DMS53 treated with DMSO at 0.1 percent for 48 hours (cell line): ENCODE measurements at regions not wholly inside any gene's neighbourhood (a gene's known extent, or its start where the extent isn't known, plus 50 kb on each side); places are given as distances from the start of the nearest gene placed in this dataset.
"Not testable (repeated sequence)": the region's sequence is repeated elsewhere in the genome, so short reads cannot be mapped to it uniquely, and the experiment has no call there.

Experiments
- DNase-seq: peaks from one replicate; lab custom pipeline; 2025; ENCODE audit not compliant: unreplicated experiment; lab: John Stamatoyannopoulos, UW

DNA sequence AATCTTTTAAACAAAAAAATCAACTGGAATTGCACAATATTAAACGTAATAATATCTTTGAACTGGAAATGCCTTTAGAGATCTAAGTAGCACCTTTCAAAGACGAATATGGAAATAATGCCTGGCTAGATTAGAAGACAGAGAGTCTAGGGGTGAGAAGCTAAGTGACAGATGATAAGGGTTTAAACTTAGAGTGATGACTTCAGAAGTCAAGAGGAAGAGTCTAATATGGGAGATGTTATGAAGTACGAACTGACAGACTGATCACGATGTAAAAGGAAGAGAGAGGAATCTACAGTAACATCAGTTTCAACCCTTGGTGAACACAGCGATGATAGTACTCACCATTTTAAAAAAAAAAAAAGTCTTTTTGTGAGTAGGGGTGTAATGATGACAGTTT, 57.9 kb downstream of the HINT1 start:
- DNase-seq = no peak

DNA sequence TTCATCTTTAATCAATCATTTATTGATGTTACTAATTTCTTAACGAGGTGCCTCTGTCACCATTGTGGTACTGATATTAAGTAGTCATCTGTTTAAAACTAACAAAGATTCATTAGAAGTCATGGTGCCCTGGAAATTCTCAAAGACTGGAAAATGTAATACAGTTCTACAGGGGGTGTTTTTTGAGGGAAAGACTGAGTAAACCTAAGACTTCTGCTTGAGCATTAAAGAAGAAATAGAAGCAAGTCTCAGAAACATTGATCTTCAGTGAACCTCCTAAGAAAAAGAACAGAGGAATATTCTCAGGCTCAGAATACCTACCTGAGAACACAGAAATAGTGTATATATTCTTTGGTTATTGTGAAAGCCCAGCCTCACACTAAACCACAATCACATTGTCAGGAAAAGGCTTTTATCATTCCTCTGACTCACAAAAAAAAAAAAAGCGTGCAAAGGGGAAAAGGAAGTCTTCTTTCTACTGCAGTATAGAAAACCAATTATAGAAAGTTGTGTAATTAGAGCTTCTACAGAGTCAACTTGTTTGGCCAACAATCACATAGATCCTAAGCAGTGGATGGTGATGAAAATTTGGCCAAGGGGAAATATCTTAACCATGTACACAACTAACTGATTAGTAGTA, 60.8 kb downstream of the HINT1 start:
- DNase-seq = no peak

DNA sequence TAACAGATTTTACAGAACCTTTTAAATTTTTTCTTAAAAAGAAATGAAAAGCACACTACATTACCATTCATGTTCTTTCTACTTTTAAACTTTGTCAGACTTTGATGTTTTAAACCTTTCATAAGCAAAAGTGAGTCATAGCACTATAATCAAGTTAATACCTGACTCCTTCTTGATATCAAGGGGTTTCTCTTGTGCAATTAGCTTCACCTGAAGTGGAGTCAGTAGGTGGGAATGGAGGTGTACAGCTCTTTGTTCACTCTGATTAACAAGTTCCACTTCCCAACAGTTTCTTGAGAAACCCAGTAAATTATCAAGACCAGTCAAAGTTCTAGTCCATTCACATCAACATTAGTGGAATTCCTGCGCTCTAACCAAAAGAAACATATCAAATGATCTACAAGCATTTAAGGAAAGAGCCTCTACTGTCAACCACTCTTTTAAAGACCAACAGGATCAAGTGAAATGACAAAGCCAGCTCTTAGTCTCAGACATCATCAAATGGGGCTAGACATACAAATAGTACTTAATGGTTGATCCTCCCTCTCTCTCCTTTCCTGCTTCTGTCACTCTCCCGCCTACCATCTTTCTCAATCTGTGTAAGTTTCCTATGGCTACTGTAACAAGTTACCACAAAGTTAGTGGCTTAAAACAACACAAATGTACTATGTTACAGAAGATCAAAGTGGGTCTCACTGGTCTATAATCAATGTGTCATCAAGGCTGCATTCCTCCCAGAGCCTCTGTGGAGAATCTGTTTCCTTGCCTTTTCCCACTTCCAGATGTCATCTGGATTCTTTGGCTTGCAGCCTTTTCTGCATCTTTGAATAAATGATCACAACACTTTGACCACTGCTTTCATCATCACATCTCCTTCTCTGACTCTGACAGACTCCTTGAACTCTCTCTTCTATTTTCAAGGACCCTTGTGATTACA, 68.0 kb downstream of the HINT1 start:
- DNase-seq = no peak

DNA sequence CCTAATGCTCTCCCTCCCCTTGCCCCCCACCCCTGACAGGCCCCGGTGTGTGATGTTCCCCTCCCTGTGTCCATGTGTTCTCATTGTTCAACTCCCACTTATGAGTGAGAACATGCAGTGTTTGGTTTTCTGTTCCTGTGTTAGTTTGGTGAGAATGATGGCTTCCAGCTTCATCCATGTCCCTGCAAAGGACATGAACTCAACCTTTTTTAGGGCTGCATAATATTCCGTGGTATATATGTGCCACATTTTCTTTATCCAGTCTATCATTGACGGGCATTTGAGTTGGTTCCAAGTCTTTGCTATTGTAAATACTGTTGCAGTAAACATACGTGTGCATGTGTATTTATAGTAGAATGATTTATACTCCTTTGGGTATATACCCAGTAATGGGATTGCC, 69.5 kb downstream of the HINT1 start:
- not testable (repeated sequence) for DNase-seq

DNA sequence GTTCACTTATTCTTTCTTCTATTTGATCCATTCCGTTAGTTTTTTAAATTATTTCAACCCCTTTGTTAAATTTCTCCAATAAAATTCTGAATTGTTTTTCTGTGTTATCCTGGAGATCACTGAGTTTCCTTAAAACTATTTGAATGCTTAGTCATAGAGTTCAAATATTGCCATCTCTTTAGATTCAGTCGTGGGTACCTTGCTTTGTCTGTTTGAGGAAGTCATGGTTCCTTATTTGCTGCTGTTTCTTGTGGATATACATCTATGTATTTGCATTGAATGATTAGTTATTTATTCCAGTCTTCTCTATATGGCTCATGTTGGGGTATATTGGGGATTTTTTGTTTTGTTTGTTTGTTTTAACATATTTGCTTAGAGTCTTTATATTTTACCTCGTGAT, 80.6 kb downstream of the HINT1 start:
- no peak for DNase-seq

DNA sequence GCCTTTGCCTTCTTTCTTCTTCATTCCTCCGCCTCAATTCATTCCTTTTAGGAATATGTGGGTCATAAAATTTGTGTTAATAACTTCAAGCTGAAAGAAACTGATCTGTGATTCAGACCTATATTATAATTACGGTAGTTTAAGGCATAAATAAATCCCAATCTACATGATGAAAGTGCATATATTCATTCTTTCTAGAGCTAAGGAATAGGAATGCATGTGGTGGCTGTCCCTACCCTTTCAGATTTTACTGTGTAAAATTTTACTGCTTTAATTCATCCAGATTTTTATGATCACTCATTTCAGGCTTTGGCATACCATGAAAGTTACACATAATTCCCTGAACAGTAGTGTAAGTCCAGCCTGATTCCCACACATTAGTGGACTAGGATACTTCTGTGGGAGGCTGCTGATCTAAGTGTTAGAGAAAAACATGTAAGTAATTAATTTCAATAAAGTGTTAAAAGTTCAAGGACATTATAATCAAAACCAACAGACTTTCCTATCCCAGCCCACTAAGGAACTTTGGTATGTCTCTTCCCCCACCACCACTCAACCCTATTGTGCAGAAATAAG, 83.1 kb downstream of the HINT1 start:
- no peak for DNase-seq

DNA sequence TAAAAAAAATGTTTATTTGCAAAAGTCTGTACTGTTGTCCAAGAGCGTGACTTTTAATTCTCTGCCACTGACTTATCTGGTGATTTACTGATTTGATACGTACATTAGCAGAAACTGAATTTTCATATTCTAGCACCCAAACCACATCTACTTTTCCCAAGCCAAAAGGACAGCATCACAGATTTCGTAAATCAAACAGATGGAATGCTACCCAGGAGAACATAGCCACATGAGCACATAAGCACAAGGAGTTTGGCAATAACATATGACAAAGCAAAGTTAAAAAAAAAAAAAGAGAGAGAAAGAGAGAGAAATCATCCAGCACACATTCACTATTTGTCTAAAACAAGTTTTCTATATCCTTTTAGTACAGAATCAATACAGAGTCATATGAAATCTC, 83.7 kb downstream of the HINT1 start:
- no peak for DNase-seq

DNA sequence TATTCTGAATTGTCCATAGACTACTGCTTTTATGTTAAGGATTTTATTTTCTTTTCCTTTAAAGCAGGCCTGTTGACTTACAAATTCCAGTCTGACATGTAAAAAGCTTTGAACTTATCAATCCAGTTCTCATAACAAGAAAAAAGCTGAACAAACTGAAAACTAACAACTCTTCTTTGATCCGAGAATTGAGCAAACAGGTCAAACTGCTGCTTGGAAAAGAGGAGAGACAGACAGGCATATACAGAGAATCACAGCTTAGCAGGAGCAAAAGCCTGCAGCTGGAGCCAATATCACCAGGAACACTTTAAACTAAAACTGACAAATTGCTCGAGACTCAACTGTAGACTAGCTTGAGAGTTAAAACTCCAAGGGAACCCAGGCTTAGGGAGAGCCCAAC, 85.8 kb downstream of the HINT1 start:
- DNase-seq = no peak

DNA sequence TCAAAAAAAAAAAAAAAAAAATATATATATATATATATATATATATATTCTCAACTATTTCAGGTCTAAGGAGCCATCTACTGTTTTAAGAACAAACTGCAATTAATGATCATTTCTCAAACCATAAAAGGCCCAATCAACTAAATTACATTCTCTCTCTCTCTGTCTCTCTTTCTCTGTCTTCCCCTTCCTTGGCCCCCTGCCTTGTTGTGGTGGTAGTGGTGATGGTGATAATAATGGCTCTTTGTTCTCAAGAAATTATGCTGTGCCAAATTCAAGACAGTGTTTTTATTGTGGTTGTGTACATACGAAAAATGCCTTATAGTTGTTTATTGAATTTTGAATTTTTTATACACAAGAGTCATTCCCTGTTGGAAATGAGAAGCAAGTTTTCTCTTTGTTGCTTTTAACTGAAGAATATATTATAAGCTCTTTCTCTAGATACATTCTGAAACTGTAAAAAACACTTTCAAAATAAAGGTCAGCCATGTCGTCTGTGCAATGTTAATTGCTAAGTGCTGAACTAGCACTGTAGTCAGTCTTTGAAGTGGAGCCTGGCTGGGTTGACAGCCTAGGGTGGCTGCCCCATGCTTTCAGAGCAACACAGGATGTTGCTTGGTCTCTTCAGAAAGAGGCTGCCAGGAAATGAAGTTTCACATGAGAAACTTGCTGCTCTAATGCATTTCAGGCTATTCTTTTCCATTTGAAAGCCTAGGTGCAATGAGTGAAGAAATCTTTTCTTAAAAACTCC, 96.0 kb downstream of the HINT1 start:
- DNase-seq = no peak

DNA sequence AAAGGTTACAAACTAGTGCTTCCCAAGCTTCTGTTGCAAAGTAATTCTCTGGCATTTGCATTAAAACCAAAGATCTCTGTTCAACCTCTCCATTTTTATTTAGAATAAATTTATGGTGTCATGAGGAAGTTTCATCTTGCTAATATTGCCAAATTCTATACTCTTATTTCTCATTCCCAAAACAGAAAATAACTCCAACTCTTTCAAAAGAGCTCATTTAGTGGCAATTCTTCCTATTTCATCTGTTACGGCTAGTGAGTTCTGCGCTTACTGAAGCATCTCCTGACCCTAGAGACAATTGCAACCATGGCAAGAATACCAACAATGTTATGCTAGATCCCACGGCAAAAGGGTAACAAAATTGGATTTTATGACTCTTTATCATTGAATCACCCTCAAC, 97.0 kb downstream of the HINT1 start:
- no peak for DNase-seq

DNA sequence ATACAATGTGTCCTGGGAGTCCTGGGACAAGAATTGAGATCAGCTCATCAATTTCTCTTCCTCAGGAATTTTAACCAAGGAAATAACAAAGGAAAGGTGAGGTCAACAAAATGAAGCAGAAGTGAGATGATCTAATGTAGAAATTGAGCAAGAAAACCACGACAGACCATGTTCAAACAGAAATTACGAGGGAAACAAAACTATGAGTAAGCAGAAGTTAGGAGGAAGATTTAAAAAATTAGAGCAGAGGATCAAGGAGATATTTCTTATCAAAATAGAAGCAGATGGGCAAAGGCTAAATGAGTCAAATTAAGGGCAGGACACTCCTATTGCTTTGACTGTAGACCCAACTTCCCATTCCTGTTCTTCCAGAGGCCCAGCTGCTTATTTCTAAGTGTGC, 97.4 kb downstream of the HINT1 start:
- DNase-seq = no peak

DNA sequence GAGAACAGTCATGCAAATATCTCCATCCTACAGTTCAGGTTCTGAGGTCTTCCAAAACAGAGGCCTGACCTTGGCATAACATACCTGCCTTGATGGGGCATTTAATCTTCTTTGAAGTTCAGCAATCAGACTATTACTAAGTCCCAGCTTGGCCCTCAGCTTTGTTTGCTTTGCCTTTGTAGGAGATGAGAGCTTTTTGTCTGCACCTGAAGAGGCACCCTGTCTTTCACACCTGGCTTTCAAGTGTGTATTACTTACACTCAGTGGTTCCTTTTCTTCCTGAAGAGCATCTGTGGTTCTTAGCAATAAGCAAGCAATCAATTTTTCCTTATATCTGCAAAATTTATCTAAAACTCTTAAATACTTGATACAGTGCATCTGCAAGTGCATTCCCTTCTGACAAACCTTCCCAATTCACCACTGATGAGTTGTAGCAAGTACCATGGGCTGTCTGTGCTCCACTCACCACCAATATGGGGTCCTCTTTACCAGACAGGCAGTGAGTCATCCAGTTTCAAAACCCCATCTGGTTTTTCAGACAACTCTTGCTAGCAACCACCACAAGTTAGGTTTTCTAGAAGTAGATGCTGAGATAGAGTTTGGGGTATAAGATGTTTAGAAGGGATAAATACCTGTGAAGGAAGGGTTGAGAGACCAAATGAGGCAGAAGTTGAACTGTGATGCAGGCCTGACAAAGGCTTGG, 100.2 kb downstream of the HINT1 start:
- peak; percentile 61 for DNase-seq

DNA sequence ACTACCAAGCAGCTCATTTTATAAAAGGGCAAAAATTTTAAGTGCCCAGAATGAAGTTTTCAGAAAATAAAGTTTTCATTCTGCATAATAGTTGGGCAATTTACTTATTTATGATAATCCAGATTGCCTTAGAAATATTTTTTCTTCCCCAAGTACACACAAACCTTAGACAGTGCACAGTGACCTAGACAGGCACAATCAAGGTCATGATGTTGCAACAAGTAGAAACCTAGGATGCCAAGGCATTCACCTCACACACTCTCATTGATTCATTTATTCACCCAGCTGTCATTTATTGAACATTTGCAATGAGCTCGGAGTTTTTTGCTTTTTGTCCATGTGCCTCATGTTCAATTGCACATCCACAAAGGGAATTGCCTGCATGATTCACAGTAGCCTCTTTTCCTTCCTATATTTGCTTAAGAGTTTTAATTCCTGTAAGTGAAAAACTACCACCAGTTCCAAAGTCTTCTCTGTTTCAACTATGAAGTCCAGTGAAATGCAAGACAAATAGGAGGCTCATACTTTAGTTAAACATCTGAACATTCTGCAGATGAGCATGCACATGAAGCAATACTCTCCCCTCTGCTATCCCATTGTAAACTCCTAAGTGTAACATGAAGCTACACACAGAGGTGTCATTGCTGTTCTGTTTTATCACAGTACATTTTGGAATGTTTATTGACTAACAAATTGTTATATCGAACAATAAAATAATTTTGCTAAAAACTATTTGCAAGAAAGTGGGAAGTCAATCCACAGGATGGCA, 122.9 kb downstream of the HINT1 start:
- no peak for DNase-seq

DNA sequence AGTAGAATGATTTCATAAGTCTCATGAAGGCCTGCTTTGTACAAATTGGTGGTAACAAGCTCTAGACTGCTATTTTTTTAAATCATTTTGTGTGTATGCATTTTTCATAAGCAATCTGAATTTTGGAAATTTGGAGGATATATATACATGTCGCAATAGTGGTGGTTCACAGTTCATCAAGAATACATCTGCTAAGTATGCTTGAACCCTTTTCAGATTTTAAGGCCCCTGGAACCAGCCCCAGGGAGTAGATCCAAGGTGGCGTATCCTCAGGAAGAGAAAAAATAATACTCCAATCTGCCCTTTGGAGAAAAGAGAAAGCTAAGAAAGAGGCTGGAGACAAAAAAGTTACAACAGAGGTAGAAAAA, 141.6 kb downstream of the HINT1 start:
- DNase-seq = no peak

DNA sequence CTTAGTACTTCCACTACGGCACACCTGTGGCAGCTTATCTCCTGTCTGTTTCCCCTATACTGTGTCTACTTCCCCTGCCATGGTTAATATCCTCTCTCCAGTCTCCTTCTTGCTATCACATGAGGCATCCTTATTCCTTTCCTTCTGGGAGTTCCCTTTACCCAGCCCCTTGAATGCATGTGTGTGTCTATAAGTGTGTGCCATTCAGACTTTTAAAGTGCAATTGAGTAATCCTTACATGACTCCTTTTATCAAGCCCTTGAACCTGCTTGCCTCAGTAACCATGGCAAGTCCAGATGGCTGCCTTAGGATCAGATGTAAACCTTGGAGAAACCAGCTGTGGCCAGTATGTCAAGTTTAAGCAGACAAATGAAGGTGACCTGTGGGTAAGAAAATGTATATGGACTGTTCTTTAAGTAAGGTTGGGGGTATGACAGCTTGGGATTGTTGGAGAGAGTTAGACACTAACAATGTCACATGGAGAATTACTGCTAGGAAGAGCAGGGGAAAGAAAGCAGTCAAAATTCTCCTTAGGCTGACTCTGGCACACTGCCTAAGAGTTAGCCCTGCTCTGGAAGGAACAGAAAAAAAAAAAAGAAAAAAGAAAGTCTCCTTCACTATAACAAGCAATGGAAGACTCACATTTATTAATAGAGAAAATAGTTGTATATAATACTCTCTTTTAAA, 142.1 kb downstream of the HINT1 start:
- DNase-seq = no peak

DNA sequence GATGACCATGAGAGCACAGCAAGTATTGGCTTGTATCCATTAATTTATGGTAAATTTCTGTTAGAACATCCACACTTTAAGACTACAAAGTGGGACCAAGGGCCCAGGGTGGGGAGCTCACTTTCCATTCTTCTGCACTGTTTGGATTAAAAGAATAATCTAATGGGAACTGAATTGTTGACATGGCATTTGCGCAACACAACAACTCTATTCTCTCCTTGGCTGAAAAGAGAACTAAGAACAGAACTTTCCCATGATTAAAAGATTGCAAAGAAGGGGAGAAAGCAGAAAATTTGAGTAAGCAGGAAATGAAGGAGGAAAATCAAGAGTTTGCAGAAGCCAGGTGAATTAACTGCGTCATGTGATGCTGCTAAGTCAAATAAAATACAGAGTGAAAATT, 143.4 kb downstream of the HINT1 start:
- DNase-seq = no peak

DNA sequence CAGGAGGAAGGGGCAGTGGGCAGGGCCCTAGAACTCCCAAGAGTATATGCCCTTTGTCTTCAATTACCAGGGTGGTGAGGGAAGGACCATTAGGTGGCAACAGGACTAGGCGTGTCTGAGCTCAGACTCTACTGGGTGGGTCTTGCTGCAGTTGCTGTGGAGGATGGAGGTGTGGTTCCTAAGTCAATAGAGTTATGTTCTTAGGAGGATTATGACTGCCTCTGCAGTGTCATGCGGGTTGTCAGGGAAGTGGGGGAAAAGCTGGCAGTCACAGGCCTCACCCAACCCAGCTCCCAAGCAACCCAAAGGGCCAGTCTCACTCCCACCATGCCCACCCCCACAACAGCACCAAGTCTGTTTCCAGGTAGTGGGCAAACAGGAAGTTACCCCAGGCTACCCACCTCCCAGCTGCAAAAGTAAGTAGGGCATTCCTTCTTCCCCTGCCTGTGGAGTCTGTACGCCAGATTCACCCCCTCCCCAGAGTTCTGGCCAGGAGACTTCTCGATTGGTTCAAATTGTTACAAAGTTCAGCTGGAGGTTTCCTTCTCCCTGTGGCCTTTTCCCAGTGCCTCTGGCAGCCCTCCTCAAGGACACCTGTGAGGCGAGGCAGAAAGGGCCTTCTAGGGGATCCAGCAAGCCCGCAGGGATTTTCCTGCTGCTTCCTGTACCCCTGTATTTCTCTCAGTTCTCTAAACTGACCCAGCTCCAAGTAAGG, 145.3 kb downstream of the HINT1 start:
- DNase-seq = no peak

DNA sequence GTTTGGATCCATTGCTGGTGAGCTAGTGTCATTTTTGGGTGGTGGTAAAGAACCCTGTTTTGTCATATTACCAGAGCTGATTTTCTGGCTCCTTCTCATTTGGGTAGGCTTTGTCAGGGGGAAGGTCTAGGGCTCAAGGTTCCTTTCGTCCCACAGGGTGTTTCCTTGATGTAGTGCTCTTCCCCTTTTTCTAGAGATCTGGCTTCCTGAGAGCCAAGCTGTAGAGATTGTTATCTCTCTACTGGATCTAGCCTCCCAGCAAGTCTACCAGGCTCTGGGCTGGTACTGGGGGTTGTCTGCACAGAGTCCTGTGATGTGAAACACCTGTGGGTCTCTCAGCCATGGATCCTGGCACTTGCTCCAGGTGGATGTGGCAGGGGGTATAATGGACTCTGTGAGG, 145.9 kb downstream of the HINT1 start:
- no peak for DNase-seq

DNA sequence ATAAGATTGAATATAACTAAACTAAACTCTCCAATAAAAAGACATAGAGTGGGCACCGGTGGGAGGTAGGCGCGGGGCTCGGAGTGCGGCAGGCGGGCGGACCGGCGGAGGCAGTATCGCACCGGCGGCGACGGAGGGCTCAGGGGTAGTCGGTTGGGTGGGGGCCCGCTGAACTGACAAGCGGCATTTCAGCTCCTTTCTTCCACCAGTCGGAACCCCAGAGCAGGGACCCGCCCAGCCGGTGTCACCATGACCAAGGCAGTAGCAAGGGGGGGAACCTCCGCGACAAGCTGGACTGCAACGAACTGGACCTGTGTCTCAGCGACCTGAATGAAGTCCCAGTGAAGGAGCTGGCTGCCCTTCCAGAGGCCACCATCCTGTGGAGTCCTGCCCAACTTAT, 156.7 kb downstream of the HINT1 start:
- no peak for DNase-seq
